ENCODE measurements at regions not wholly inside any gene's neighbourhood (a gene's known extent, or its start where the extent isn't known, plus 50 kb on each side); places are given as distances from the start of the nearest gene placed in this dataset.
"Not testable (repeated sequence)": the region's sequence is repeated elsewhere in the genome, so short reads cannot be mapped to it uniquely, and the experiment has no call there.

- ATAC-seq (no peak), DNase-seq (no peak)
- intact Hi-C loops (cut with DNase I, micrococcal nuclease), result no loop called here
Measured at GRCh38 chr2:120504936-120505705, 159.2 kb downstream of the INHBB start.

GRCh38 chr2:120508567-120509041, 162.7 kb downstream of the INHBB start:
- intact Hi-C loops (cut with DNase I, micrococcal nuclease), result no loop called here
- no peak for DNase-seq
- ATAC-seq, result no peak

GRCh38 chr2:120509213-120509815, 163.4 kb downstream of the INHBB start:
- intact Hi-C loops (cut with DNase I, micrococcal nuclease), result no loop called here
- DNase-seq, result no peak
- no peak for ATAC-seq

- intact Hi-C loops (cut with DNase I, micrococcal nuclease), result no loop called here
- DNase-seq, result no peak
- ATAC-seq, result no peak
Measured at GRCh38 chr2:120509991-120510735, 164.2 kb downstream of the INHBB start.

GRCh38 chr2:120510751-120511395, 164.9 kb downstream of the INHBB start:
- no peak for DNase-seq
- ATAC-seq, result no peak
- intact Hi-C loops (cut with DNase I, micrococcal nuclease), result no loop called here

GRCh38 chr2:120511536-120511935, 165.6 kb downstream of the INHBB start:
- DNase-seq, result no peak
- intact Hi-C loops (cut with DNase I, micrococcal nuclease), result no loop called here
- no peak for ATAC-seq

- no peak for DNase-seq
- no peak for ATAC-seq
Measured at GRCh38 chr2:120511947-120512710, 166.2 kb downstream of the INHBB start.

GRCh38 chr2:120513776-120514357, 167.9 kb downstream of the INHBB start:
- DNase-seq, result no peak
- intact Hi-C loops (cut with DNase I, micrococcal nuclease), result no loop called here
- ATAC-seq, result no peak

More at GRCh38 chr2:120511947-120512710, 166.2 kb downstream of the INHBB start:
- intact Hi-C loops (cut with DNase I, micrococcal nuclease), result no loop called here

- intact Hi-C loops (cut with DNase I, micrococcal nuclease), result no loop called here
- no peak for DNase-seq
- ATAC-seq, result no peak
Measured at GRCh38 chr2:120514521-120514920, 168.6 kb downstream of the INHBB start.

GRCh38 chr2:120515066-120515758, 169.3 kb downstream of the INHBB start:
- ATAC-seq; DNase-seq; intact Hi-C loops (cut with DNase I, micrococcal nuclease): not testable (repeated sequence)

- intact Hi-C loops (cut with DNase I, micrococcal nuclease), result no loop called here
- ATAC-seq (no peak), DNase-seq (no peak)
Measured at GRCh38 chr2:120515759-120516678, 170.1 kb downstream of the INHBB start.

- ATAC-seq (no peak), DNase-seq (no peak)
- intact Hi-C loops (cut with DNase I, micrococcal nuclease), result no loop called here
Measured at GRCh38 chr2:120516679-120517314, 170.9 kb downstream of the INHBB start.

GRCh38 chr2:120517751-120518469, 172.0 kb downstream of the INHBB start:
- intact Hi-C loops (cut with DNase I, micrococcal nuclease), result no loop called here
- no peak for DNase-seq
- no peak for ATAC-seq

- intact Hi-C loops (cut with DNase I, micrococcal nuclease), result no loop called here
- ATAC-seq (no peak), DNase-seq (no peak)
Measured at GRCh38 chr2:120518819-120519218, 172.9 kb downstream of the INHBB start.

- no peak for ATAC-seq
- intact Hi-C loops (cut with DNase I, micrococcal nuclease), result no loop called here
- DNase-seq, result no peak
Measured at GRCh38 chr2:120519469-120519868, 173.5 kb downstream of the INHBB start.

- intact Hi-C loops (cut with DNase I, micrococcal nuclease), result no loop called here
- no peak for DNase-seq
Measured at GRCh38 chr2:120520454-120520853, 174.5 kb downstream of the INHBB start.

More at GRCh38 chr2:120520454-120520853, 174.5 kb downstream of the INHBB start:
- ATAC-seq, result no peak
